H1 (cell line): ENCODE measurements at regions not wholly inside any gene's neighbourhood (a gene's known extent, or its start where the extent isn't known, plus 50 kb on each side); places are given as distances from the start of the nearest gene placed in this dataset.

Experiments
- BACH1 ChIP-seq: IDR thresholded peaks from 2 replicates; pipeline ENCODE4 v1.6.1; 2012; ENCODE audit warnings: low read length, improper control_type of control experiment
- BRCA1 ChIP-seq: IDR thresholded peaks from 2 replicates; pipeline ENCODE4 v1.6.1; 2012; ENCODE audit warnings: low read depth, low read length, improper control_type of control experiment
- CHD2 ChIP-seq: IDR thresholded peaks from 2 replicates; pipeline ENCODE4 v1.6.1; 2012; ENCODE audit warnings: low read length, improper control_type of control experiment
- CREB1 ChIP-seq: IDR thresholded peaks from 2 replicates; pipeline ENCODE4 v1.6.1; 2012; ENCODE audit warnings: inconsistent platforms
- EZH2 ChIP-seq: fragments of 200-600 bp; sonication (generic); IDR thresholded peaks from 2 replicates; pipeline ENCODE4 v1.7.1; 2012; ENCODE audit warnings: low read depth, mild to moderate bottlenecking, moderate library complexity, low read length, inconsistent platforms; ENCODE audit not compliant: severe bottlenecking
- FOSL1 ChIP-seq: IDR thresholded peaks from 2 replicates; pipeline ENCODE4 v1.6.1; 2011; ENCODE audit warnings: mild to moderate bottlenecking, low read depth, low read length, moderate library complexity; ENCODE audit not compliant: insufficient read depth
- POLR2A ChIP-seq, 2 experiments: IDR thresholded peaks; 1 replicate in 1 of 2; 2 replicates in 1 of 2; pipeline ENCODE4 v1.6.1; 2011; ENCODE audit warnings: low read depth in 2 of 2, low read length in 2 of 2, mild to moderate bottlenecking in 2 of 2; ENCODE audit errors: control extremely low read depth in 1 of 2
- POLR2AphosphoS5 ChIP-seq: IDR thresholded peaks from 2 replicates; pipeline ENCODE4 v1.6.1; 2011; ENCODE audit warnings: low read depth, low read length
- RAD21 ChIP-seq, 2 experiments: IDR thresholded peaks in 1 of 2; conservative IDR thresholded peaks in 1 of 2; 2 replicates each; pipeline ENCODE4 v1.6.1; 2011; ENCODE audit warnings: low read depth in 2 of 2, low read length in 2 of 2, improper control_type of control experiment in 1 of 2, inconsistent platforms in 1 of 2, mild to moderate bottlenecking in 1 of 2, moderate library complexity in 1 of 2
- SIN3A ChIP-seq, 2 experiments: IDR thresholded peaks in 1 of 2; conservative IDR thresholded peaks in 1 of 2; 2 replicates each; pipeline ENCODE4 v1.6.1; 2011 to 2012; ENCODE audit warnings: low read length in 2 of 2, improper control_type of control experiment in 1 of 2, low read depth in 1 of 2, mild to moderate bottlenecking in 1 of 2
- SIX5 ChIP-seq: IDR thresholded peaks from 2 replicates; pipeline ENCODE4 v1.6.1; 2011; ENCODE audit warnings: mild to moderate bottlenecking, low read depth, low read length
- SP1 ChIP-seq: IDR thresholded peaks from 2 replicates; pipeline ENCODE4 v1.6.1; 2011; ENCODE audit warnings: low read depth, low read length
- TF ChIP-seq, protein P1 (sequence below), 3 experiments: IDR thresholded peaks; 1 replicate in 2 of 3; 2 replicates in 1 of 3; pipeline versions ENCODE4 v1.5.1 to v1.6.1; 2011; ENCODE audit warnings: low read length in 3 of 3, mild to moderate bottlenecking in 3 of 3, inconsistent platforms in 2 of 3, low read depth in 1 of 3, moderate library complexity in 1 of 3; ENCODE audit not compliant: insufficient read depth in 1 of 3; ENCODE audit errors: control extremely low read depth in 1 of 3
- TF ChIP-seq, protein P2 (sequence below): IDR thresholded peaks from 2 replicates; pipeline ENCODE4 v1.6.1; 2012; ENCODE audit warnings: inconsistent platforms

DNA sequence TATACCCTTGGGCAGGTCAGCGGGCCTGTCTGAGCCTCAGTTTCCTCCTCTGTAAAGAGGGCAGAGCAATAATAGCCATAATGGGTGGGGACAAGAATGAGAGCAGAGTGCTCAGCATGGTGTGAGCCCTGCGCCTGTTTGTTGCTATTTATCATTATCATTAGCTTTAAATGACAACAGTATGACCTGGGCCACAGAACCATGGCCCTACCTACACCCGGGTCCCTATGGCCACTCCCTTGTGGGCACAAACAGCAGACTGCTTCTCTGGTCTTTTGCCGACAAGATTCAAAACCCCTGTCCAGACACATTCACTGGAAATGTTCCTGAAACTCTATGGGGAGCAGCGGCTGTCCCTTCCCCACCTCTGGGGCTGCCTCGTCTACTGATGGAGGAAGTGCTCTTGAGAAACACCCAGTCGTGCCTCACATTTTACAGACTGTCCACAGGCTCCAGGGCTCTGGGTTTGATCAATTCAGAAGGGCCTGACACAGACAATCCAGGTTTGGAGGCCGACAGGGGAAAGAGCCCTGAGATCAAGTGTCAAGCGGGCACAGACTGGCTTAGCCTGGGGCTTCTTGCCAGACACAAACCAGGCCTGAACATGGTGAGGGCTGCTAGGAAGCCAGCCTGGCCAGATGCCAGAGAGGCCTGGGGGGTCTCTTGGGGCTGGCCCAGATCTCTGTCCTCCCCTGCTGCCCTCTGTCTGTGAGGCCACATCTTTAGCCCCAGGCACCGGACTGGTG is 112.5 kb upstream of the CD82 start:
- TF ChIP-seq, protein P1, sequence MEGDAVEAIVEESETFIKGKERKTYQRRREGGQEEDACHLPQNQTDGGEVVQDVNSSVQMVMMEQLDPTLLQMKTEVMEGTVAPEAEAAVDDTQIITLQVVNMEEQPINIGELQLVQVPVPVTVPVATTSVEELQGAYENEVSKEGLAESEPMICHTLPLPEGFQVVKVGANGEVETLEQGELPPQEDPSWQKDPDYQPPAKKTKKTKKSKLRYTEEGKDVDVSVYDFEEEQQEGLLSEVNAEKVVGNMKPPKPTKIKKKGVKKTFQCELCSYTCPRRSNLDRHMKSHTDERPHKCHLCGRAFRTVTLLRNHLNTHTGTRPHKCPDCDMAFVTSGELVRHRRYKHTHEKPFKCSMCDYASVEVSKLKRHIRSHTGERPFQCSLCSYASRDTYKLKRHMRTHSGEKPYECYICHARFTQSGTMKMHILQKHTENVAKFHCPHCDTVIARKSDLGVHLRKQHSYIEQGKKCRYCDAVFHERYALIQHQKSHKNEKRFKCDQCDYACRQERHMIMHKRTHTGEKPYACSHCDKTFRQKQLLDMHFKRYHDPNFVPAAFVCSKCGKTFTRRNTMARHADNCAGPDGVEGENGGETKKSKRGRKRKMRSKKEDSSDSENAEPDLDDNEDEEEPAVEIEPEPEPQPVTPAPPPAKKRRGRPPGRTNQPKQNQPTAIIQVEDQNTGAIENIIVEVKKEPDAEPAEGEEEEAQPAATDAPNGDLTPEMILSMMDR (IDR thresholded peaks at IDR 0.05; ENCODE audit: control extremely low read depth in 1 of 3, insufficient read depth in 1 of 3, low read depth in 1 of 3, low read length in 3 of 3): no peak
- TF ChIP-seq POLR2A (IDR thresholded peaks at IDR 0.05; ENCODE audit: control extremely low read depth in 1 of 2, low read depth in 2 of 2, low read length in 2 of 2) (no peak), BRCA1 (no peak), EZH2 (no peak), POLR2AphosphoS5 (no peak), SIN3A (conservative IDR thresholded peaks at IDR 0.05 in 1 of 2, IDR thresholded peaks at IDR 0.05 in 1 of 2; ENCODE audit: low read depth in 1 of 2, low read length in 2 of 2) (no peak), FOSL1 (no peak), SIX5 (no peak), SP1 (no peak), RAD21 (IDR thresholded peaks at IDR 0.05 in 1 of 2, conservative IDR thresholded peaks at IDR 0.05 in 1 of 2; ENCODE audit: low read depth in 2 of 2, low read length in 2 of 2) (no peak), BACH1 (no peak), CHD2 (no peak), CREB1 (no peak)
- TF ChIP-seq, protein P2, sequence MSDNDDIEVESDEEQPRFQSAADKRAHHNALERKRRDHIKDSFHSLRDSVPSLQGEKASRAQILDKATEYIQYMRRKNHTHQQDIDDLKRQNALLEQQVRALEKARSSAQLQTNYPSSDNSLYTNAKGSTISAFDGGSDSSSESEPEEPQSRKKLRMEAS: no peak
